Aorta (tissue), 5 donors: ENCODE measurements at regions not wholly inside any gene's neighbourhood (a gene's known extent, or its start where the extent isn't known, plus 50 kb on each side); places are given as distances from the start of the nearest gene placed in this dataset.
"Not testable (repeated sequence)": the region's sequence is repeated elsewhere in the genome, so short reads cannot be mapped to it uniquely, and the experiment has no call there.

Source experiments
- ATAC-seq: fragments of 200-7000 bp; cut with Tn5 transposase; one replicate; pipeline ENCODE4 v1.9.1; 2022; ENCODE audit warnings: moderate library complexity; ENCODE audit not compliant: low FRiP score
- DNase-seq, 2 donors: peaks; one replicate each; pipeline ENCODE4 v3.0.0-alpha.2; 2020
- H3K27ac ChIP-seq, 2 donors: one replicate each; pipeline ENCODE4 v1.5.1; 2013; ENCODE audit warnings: low read length in 2 of 2, mild to moderate bottlenecking in 2 of 2, moderate library complexity in 2 of 2, control low read depth in 1 of 2, inconsistent platforms in 1 of 2, low read depth in 1 of 2
- H3K27me3 ChIP-seq, 2 donors: one replicate each; pipeline ENCODE4 v1.6.1; 2013; ENCODE audit warnings: control low read depth in 1 of 2, low read length in 1 of 2, mild to moderate bottlenecking in 1 of 2, moderate library complexity in 1 of 2; ENCODE audit not compliant: insufficient read depth in 2 of 2, control insufficient read depth in 1 of 2
- H3K36me3 ChIP-seq, 2 donors: one replicate each; pipeline ENCODE4 v1.6.1; 2013; ENCODE audit warnings: control low read depth in 1 of 2, low read length in 1 of 2, mild to moderate bottlenecking in 1 of 2; ENCODE audit not compliant: insufficient read depth in 2 of 2, control insufficient read depth in 1 of 2
- H3K4me1 ChIP-seq, 2 donors: one replicate each; pipeline ENCODE4 v1.6.1; 2013; ENCODE audit warnings: low read length in 2 of 2, control low read depth in 1 of 2, mild to moderate bottlenecking in 1 of 2, moderate library complexity in 1 of 2; ENCODE audit not compliant: insufficient read depth in 2 of 2, control insufficient read depth in 1 of 2
- H3K4me3 ChIP-seq, 2 donors: one replicate each; pipeline ENCODE4 v1.5.1; 2013; ENCODE audit warnings: low read length in 2 of 2, control low read depth in 1 of 2, mild to moderate bottlenecking in 1 of 2
- H3K9me3 ChIP-seq: one replicate; pipeline ENCODE4 v1.6.1; 2013; ENCODE audit warnings: mild to moderate bottlenecking, low read length; ENCODE audit not compliant: control insufficient read depth
- WGBS, 2 donors: extraction: QIAGEN DNeasy Blood & Tissue Kit; methylation state at CpG; one replicate each; pipeline ENCODE4 v1.1.7; 2013; 5-methylcytosine and 5-hydroxymethylcytosine counted together
- intact Hi-C, 2 donors: fragments of 100-400 bp; cut with DNase I; formaldehyde crosslinking; loops; one replicate each; pipeline versions ENCODE4 v1.14.2 to v1.15.0; 2022
- donor health status: healthy with polysubstance abuse.
- donor health status: Bipolar disorder and iron deficiency.
- donor health status: DM: no; HTN: no; CAD: no.
- donor health status: DM: no; HTN: no; CAD: no.
- donor health status: DM: yes; HTN: yes; CAD: no.

DNA sequence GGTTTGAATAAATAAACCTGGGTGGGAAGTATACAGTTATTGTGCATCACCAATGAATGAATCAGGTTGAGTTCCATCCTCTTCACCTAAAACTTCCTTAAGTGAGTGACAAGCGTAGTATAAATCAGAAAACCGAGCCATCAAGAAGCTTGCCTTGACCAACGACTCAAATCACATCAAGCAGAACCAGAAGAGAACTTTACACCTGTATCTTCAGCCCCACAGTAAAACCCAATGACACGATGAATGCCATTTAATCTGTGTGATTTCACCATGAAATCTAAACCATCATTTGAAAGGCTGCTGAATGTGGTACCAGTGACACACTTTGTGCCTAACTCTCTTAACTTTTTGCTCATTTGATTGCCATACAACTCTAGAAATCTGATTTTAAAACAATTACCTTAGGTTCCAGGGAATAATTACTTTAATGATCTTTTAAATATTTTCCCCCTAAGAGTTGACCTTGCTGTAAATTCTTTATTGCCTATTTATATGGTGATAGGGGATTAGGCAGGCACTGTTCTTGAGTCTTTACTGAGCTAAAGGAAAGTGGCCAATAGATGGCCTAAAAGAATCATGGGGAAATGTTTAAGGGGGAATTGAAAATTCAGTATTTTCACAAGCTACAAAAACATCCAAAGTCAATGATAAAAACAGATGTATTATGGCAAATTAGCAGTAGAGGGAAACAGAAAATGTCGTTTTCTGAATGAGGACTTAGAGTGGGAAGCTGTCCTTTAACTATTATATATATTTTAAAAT lies 152.0 kb upstream of the EYA4 start:
- no peak for DNase-seq
- 82 to 84% methylated on average over 5 of the region's 5 CpGs for WGBS, 2 donors
- Histone ChIP-seq H3K4me3 (no peak overlapping the region), H3K9me3 (no peaks in the 10 kb centered on the region), H3K4me1 (no peaks in the 10 kb centered on the region), H3K36me3 (no peaks in the 10 kb centered on the region), H3K27ac (no peak overlapping the region), H3K27me3 (no peaks in the 10 kb centered on the region)
- ATAC-seq: no peak
- intact Hi-C loops: no loop called here

DNA sequence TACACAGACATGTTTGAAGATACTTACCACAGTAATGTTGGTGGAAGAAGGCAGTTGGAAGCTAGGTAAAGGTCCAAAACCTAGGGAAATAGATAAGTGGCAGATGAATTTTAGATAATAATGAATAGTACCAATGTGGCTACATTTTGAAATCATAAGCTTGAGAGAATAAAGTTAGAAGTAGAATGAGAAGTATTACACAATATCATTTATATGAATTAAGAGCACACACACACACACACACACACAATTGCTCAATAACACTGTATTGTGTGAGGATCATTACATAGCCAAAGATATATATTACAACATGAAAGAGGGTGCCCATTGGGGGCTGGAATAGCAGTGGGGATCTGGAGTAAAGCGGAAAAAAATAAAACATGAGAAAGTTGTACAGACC lies 149.0 kb upstream of the EYA4 start:
- 84 to 94% methylated on average over 1 of the region's 1 CpG for WGBS, 2 donors
- intact Hi-C loops: no loop called here
- no peak overlapping the region for H3K27ac ChIP-seq
- no peaks in the 10 kb centered on the region for H3K36me3 ChIP-seq
- no peaks in the 10 kb centered on the region for H3K4me1 ChIP-seq
- H3K27me3 ChIP-seq: peaks cover 0 to 1% of the 10 kb centered on the region in 2 donors
- DNase-seq: no peak
- no peak overlapping the region for H3K4me3 ChIP-seq
- no peak for ATAC-seq
- H3K9me3 ChIP-seq: no peaks in the 10 kb centered on the region

DNA sequence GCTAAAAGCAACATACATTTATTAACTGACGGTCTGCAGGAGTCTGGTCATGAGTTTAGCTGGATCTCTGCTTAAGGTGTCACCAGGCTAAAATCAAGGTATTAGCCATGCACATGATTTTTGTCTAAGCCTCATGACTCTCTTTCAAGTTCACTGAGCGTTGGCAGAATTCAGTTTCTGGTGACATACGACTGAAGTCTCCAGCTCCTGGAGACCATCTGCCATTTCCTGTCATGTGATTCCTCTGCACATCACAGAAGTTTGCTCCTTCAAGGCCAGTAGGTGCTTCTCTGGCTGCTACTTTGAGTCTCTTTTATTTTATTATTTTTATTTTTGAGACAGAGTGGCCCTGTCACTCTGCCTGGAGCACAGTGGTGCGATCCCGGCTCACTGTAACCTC lies 148.4 kb upstream of the EYA4 start:
- WGBS, 2 donors: 63 to 65% methylated on average over 5 of the region's 5 CpGs
- ATAC-seq (no peak), DNase-seq (no peak)
- Histone ChIP-seq H3K4me3 (no peak overlapping the region), H3K4me1 (no peaks in the 10 kb centered on the region), H3K27me3 (peaks cover 0 to 2% of the 10 kb centered on the region in 2 donors), H3K9me3 (no peaks in the 10 kb centered on the region), H3K36me3 (no peaks in the 10 kb centered on the region), H3K27ac (no peak overlapping the region)
- intact Hi-C loops: no loop called here

DNA sequence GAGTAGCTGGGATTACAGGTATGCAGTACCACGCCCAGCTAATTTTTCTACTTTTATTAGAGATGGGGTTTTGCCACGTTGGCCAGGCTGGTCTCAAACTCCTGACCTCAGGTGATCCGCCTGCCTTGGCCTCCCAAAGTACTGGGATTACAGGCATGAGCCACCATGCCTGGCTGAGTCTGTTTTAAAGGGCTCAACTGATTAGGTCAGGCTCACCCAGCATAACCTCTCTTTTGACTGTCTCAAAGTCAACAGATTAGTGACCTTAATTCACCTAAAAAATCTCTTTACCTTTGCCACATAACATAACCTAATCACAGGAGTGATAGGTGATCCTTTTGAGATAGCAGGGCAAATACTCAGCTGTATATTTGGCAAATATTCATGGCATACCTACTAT lies 147.9 kb upstream of the EYA4 start:
- ATAC-seq, H3K4me1 ChIP-seq, H3K36me3 ChIP-seq, H3K27me3 ChIP-seq, H3K27ac ChIP-seq, H3K9me3 ChIP-seq, DNase-seq, H3K4me3 ChIP-seq, intact Hi-C loops: not testable (repeated sequence)
- WGBS, 2 donors: 80 to 82% methylated on average over 3 of the region's 3 CpGs

DNA sequence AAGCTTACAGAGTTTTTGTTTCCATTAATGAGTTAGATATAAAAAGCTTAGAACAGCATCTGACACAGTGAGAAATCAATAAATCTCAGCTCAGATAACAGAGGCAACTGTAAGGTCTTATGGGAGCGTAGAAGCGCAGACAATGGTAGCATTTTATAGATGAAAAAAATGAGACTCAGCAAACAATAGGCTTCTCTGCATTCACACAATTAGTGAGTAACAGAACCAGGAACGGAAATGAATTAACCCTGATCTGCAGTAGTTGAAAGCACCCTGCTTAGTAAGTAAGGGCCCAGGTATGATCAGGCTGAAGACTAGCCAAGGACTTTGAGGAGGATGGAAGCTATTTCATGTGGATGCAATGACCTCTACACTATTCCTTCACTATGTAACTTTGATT lies 147.2 kb upstream of the EYA4 start:
- DNase-seq: no peak
- H3K9me3 ChIP-seq: no peaks in the 10 kb centered on the region
- intact Hi-C loops: no loop called here
- WGBS, 2 donors: 80 to 83% methylated on average over 3 of the region's 3 CpGs
- H3K27me3 ChIP-seq: peaks cover 0 to 2% of the 10 kb centered on the region in 2 donors
- H3K4me3 ChIP-seq: no peak overlapping the region
- no peak for ATAC-seq
- H3K27ac ChIP-seq: no peak overlapping the region
- no peaks in the 10 kb centered on the region for H3K4me1 ChIP-seq
- no peaks in the 10 kb centered on the region for H3K36me3 ChIP-seq

DNA sequence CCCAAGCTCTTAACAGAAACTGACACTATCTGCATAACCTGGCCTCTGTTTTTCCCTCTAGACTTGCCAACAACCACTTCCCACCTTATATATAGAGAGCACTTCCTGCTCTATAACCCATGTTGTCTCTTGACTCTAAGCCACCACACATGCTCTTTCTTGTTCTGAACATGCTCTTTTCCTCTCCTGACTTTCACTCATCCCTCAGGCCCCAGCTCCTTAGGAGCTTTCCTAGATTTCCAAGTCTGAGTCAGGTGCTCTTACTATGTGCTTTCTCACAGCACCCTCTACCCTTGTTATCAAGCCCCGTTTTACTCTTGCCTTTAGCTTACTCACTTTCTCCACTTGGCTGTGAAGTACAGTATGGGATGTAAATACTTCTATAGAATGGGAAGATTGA lies 143.9 kb upstream of the EYA4 start:
- Histone ChIP-seq H3K36me3 (no peaks in the 10 kb centered on the region), H3K9me3 (no peaks in the 10 kb centered on the region), H3K27me3 (peaks cover 0 to 2% of the 10 kb centered on the region in 2 donors), H3K4me3 (no peak overlapping the region), H3K4me1 (no peaks in the 10 kb centered on the region), H3K27ac (no peak overlapping the region)
- DNase-seq (no peak), ATAC-seq (no peak)
- intact Hi-C loops: no loop called here
- 64 to 69% methylated on average over 1 of the region's 1 CpG for WGBS, 2 donors

DNA sequence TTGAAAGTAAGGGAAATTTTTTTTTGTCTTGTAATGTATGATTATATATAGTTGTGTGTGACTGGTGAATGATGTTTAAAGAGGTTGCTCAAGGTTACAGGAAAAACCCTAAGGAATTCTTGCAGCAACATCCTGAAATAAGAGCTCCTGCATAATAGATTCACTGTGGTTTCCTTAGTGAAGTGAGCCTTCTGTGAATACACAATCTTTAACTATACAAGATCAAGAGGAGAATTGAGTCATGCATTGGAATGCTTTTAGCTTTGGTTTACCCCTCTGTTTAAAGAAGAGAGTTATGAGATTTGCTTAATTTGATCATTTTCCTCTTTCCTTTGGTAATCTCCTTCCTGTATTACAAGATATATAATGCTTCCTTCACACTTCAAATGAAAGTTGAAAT lies 141.6 kb upstream of the EYA4 start:
- H3K27me3 ChIP-seq: peaks cover 0 to 2% of the 10 kb centered on the region in 2 donors
- intact Hi-C loops: no loop called here
- no peaks in the 10 kb centered on the region for H3K36me3 ChIP-seq
- ATAC-seq (no peak), DNase-seq (no peak)
- H3K27ac ChIP-seq: no peak overlapping the region
- no peaks in the 10 kb centered on the region for H3K4me1 ChIP-seq
- H3K4me3 ChIP-seq: no peak overlapping the region
- H3K9me3 ChIP-seq: no peaks in the 10 kb centered on the region

DNA sequence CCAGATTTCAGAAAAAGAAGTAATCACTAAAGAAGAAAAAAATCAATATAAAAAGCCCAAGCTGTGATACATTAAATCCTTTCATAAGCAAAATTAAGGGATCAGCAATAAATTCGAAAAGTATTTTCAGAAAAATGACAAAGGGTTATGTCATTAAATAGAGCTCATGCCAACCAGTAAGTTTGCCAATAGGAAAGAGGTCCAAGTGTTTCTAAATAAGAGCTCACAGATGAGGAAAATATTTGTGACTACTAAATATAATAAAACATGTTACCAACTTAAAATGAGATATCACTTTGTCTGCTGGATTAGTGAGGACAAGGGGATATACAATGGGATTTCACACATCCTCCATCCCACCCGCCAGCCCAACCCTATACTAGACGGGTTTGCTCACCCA lies 140.3 kb upstream of the EYA4 start:
- DNase-seq: no peak
- peaks cover 0 to 2% of the 10 kb centered on the region in 2 donors for H3K27me3 ChIP-seq
- H3K4me3 ChIP-seq: no peak overlapping the region
- intact Hi-C loops: no loop called here
- H3K9me3 ChIP-seq: no peaks in the 10 kb centered on the region
- 55 to 63% methylated on average over 3 of the region's 3 CpGs for WGBS, 2 donors
- no peaks in the 10 kb centered on the region for H3K36me3 ChIP-seq
- no peaks in the 10 kb centered on the region for H3K4me1 ChIP-seq
- H3K27ac ChIP-seq: no peak overlapping the region
- no peak for ATAC-seq

DNA sequence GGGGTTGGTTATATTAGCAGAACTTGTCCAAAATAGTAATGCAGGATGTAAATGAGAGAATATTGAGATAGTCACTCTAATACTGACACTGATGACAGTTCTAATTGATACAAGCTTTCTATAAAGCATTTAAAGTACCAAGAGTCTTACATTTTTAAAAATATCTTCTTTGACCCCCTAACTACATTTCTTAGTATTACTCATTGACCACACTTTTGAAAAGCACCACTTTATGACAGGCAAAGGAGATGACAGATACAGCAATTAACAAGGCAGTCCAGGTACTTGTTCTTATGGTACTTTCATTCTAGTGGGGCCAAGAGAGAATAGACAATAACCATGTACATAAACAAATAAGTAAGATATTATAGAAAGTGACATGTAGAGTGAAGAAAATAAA lies 139.4 kb upstream of the EYA4 start:
- no peaks in the 10 kb centered on the region for H3K9me3 ChIP-seq
- no peak overlapping the region for H3K4me3 ChIP-seq
- peaks cover 0 to 2% of the 10 kb centered on the region in 2 donors for H3K27me3 ChIP-seq
- H3K27ac ChIP-seq: no peak overlapping the region
- no peak for DNase-seq
- no peaks in the 10 kb centered on the region for H3K4me1 ChIP-seq
- intact Hi-C loops: no loop called here
- H3K36me3 ChIP-seq: no peaks in the 10 kb centered on the region
- no peak for ATAC-seq
